GM12873 (cell line): ENCODE measurements at regions not wholly inside any gene's neighbourhood (a gene's known extent, or its start where the extent isn't known, plus 50 kb on each side); places are given as distances from the start of the nearest gene placed in this dataset.

Experiments
- CTCF ChIP-seq: IDR thresholded peaks from 2 replicates; pipeline ENCODE4 v1.5.1; 2012; ENCODE audit warnings: low read depth, mild to moderate bottlenecking, moderate library complexity, low read length, control low read depth; ENCODE audit not compliant: insufficient read depth; ENCODE audit errors: missing control alignments

- TF ChIP-seq CTCF, result no peak
Observed at GRCh38 chr5:155278532-155278931, 265.0 kb downstream of the KIF4B start.

- TF ChIP-seq CTCF, result no peak
Observed at GRCh38 chr5:155282503-155283107, 269.1 kb downstream of the KIF4B start.

GRCh38 chr5:155285706-155286105, 272.2 kb downstream of the KIF4B start:
- TF ChIP-seq CTCF, result no peak

GRCh38 chr5:155290937-155291336, 277.4 kb downstream of the KIF4B start:
- no peak for TF ChIP-seq CTCF

- no peak for TF ChIP-seq CTCF
Observed at GRCh38 chr5:155293605-155294178, 280.1 kb downstream of the KIF4B start.

GRCh38 chr5:155295111-155295510, 281.6 kb downstream of the KIF4B start:
- no peak for TF ChIP-seq CTCF

GRCh38 chr5:155299386-155300005, 285.9 kb downstream of the KIF4B start:
- no peak for TF ChIP-seq CTCF
